ENCODE measurements at regions not wholly inside any gene's neighbourhood (a gene's known extent, or its start where the extent isn't known, plus 50 kb on each side); places are given as distances from the start of the nearest gene placed in this dataset.
"Not testable (repeated sequence)": the region's sequence is repeated elsewhere in the genome, so short reads cannot be mapped to it uniquely, and the experiment has no call there.

- no peak for TF ChIP-seq EZH2phosphoT487 (IDR thresholded peaks at IDR 0.05; ENCODE audit: borderline replicate concordance, low read length)
- TF ChIP-seq CTCF (conservative IDR thresholded peaks at IDR 0.05; ENCODE audit: low read depth, low read length), result no peak
- TF ChIP-seq EZH2 (IDR thresholded peaks at IDR 0.05; ENCODE audit: low read length, unreplicated experiment), result no peak
- H3K79me2 ChIP-seq (ENCODE audit: low read length), result no peaks in the 10 kb centered on the region
- no peaks in the 10 kb centered on the region for H3K9me2 ChIP-seq (replicated peaks; ENCODE audit: low read length)
- intact Hi-C loops (cut with micrococcal nuclease), result no loop called here
- no peaks in the 10 kb centered on the region for H3K9me3 ChIP-seq (ENCODE audit: low read length)
- CTCF ChIA-PET, result no interaction called here
- BruUV-seq (replicated peaks), result no TSS peak
- no peaks in the 10 kb centered on the region for H3K36me3 ChIP-seq (ENCODE audit: low read depth, low read length)
- peak; percentile 93 for ATAC-seq
- H2AFZ ChIP-seq (ENCODE audit: low read length), result no peak overlapping the region
- peak overlapping the region; percentile 15; the same call in 1 of the 2 replicates for H3K4me2 ChIP-seq (ENCODE audit: low read length)
- POLR2A ChIA-PET (ENCODE audit: unreplicated experiment), result interaction anchor here (0.6 kb wide), 1 partner anchor 131 kb away, joined by 3 read pairs; no protein-coding TSS in a partner anchor
- no peak overlapping the region for H3K27ac ChIP-seq (ENCODE audit: low read length)
- peaks cover 11% of the 10 kb centered on the region for H3K4me1 ChIP-seq (ENCODE audit: insufficient read depth, low read length)
- H3K4me3 ChIP-seq (ENCODE audit: low read length), result no peak overlapping the region
- peak; percentile 71 for DNase-seq
- no peak overlapping the region for H3K9ac ChIP-seq (ENCODE audit: low read length)
- H3F3A ChIP-seq (ENCODE audit: low read length, unreplicated experiment), result no peaks in the 10 kb centered on the region
- H4K20me1 ChIP-seq (ENCODE audit: low read length), result no peaks in the 10 kb centered on the region
- H3K27me3 ChIP-seq (ENCODE audit: low read length), result no peaks in the 10 kb centered on the region
These were observed 695.3 kb upstream of the ZNF804A start for GRCh38 chr2:183903026-183903425.

- H3K79me2 ChIP-seq (ENCODE audit: low read length); H2AFZ ChIP-seq (ENCODE audit: low read length); POLR2A ChIA-PET (ENCODE audit: unreplicated experiment); H3K9me2 ChIP-seq (replicated peaks; ENCODE audit: low read length); H3K4me3 ChIP-seq (ENCODE audit: low read length); H3K4me2 ChIP-seq (ENCODE audit: low read length); H3K27me3 ChIP-seq (ENCODE audit: low read length); ATAC-seq; H3K27ac ChIP-seq (ENCODE audit: low read length); H3K36me3 ChIP-seq (ENCODE audit: low read depth, low read length); H3K9me3 ChIP-seq (ENCODE audit: low read length); intact Hi-C loops (cut with micrococcal nuclease); H3K4me1 ChIP-seq (ENCODE audit: insufficient read depth, low read length); H3F3A ChIP-seq (ENCODE audit: low read length, unreplicated experiment); H3K9ac ChIP-seq (ENCODE audit: low read length); CTCF ChIA-PET; H4K20me1 ChIP-seq (ENCODE audit: low read length); DNase-seq; BruUV-seq (replicated peaks): not testable (repeated sequence)
These were observed 682.3 kb upstream of the ZNF804A start for GRCh38 chr2:183916041-183916440.

GRCh38 chr2:183919167-183919566 is 679.2 kb upstream of the ZNF804A start:
- no peaks in the 10 kb centered on the region for H3K9me3 ChIP-seq (ENCODE audit: low read length)
- H3K79me2 ChIP-seq (ENCODE audit: low read length), result no peaks in the 10 kb centered on the region
- peak; percentile 50 for DNase-seq
- no peaks in the 10 kb centered on the region; the same call in 1 of the 2 replicates for H3K9me2 ChIP-seq (replicated peaks; ENCODE audit: low read length)
- H3K4me1 ChIP-seq (ENCODE audit: insufficient read depth, low read length), result 0 out of 2 replicates have a peak, but pooled peaks cover 4% of the 10 kb centered on the region
- no peak overlapping the region for H3K4me2 ChIP-seq (ENCODE audit: low read length)
- TF ChIP-seq CTCF (conservative IDR thresholded peaks at IDR 0.05; ENCODE audit: low read depth, low read length), result no peak
- TF ChIP-seq EZH2phosphoT487 (IDR thresholded peaks at IDR 0.05; ENCODE audit: borderline replicate concordance, low read length), result no peak
- TF ChIP-seq EZH2 (IDR thresholded peaks at IDR 0.05; ENCODE audit: low read length, unreplicated experiment), result no peak
- H3K36me3 ChIP-seq (ENCODE audit: low read depth, low read length), result no peaks in the 10 kb centered on the region
- H3K9ac ChIP-seq (ENCODE audit: low read length), result no peak overlapping the region
- ATAC-seq, result peak; percentile 99
- no peak overlapping the region for H3K4me3 ChIP-seq (ENCODE audit: low read length)
- ChIA-PET POLR2A (ENCODE audit: unreplicated experiment) (no interaction called here), CTCF (no interaction called here)
- H3K27me3 ChIP-seq (ENCODE audit: low read length), result no peaks in the 10 kb centered on the region
- H3F3A ChIP-seq (ENCODE audit: low read length, unreplicated experiment), result no peaks in the 10 kb centered on the region
- no peaks in the 10 kb centered on the region for H4K20me1 ChIP-seq (ENCODE audit: low read length)
- intact Hi-C loops (cut with micrococcal nuclease), result no loop called here
- BruUV-seq (replicated peaks), result no TSS peak
- no peak overlapping the region for H2AFZ ChIP-seq (ENCODE audit: low read length)
- no peak overlapping the region for H3K27ac ChIP-seq (ENCODE audit: low read length)
